Right renal pelvis (tissue), 4 donors: ENCODE measurements at regions not wholly inside any gene's neighbourhood (a gene's known extent, or its start where the extent isn't known, plus 50 kb on each side); places are given as distances from the start of the nearest gene placed in this dataset.
"Not testable (repeated sequence)": the region's sequence is repeated elsewhere in the genome, so short reads cannot be mapped to it uniquely, and the experiment has no call there.

Experiments used
- DNase-seq, 4 donors: peaks; one replicate each; pipeline ENCODE4 v3.0.0-alpha.2; 2013; ENCODE audit warnings: low read depth in 4 of 4, low spot score in 3 of 4, missing footprints in 1 of 4

DNA sequence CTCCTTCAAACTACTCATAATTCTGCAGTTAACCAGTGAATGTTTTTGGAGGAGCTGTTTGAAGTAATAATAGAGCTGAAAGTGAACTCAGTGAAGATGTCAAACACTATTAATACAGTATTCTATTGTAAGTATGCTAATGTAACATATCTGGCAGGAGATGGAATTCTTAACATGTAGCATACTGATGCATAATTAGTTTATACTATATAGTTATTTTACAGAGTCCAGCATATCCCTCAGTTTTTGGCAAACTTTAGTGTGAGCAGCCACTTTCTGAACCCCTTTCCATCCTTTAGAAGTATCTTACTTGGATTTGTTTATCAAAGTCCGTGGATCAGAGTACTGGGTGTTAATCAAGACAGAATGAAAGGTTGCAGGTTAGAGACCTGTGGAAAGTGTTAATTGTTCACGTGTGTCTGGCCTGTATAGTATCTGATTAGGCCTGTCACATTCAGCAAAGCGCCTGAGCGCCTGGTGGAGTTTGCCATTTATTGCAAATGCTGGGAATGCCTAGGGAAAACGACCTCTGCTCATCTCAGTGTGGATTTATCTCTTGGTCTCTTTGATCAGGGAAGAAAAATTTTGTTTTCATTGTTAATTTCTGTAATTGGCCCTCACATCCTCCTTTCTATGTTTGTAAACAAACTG lies 251.7 kb upstream of the MAD2L1 start:
- no peak for DNase-seq

DNA sequence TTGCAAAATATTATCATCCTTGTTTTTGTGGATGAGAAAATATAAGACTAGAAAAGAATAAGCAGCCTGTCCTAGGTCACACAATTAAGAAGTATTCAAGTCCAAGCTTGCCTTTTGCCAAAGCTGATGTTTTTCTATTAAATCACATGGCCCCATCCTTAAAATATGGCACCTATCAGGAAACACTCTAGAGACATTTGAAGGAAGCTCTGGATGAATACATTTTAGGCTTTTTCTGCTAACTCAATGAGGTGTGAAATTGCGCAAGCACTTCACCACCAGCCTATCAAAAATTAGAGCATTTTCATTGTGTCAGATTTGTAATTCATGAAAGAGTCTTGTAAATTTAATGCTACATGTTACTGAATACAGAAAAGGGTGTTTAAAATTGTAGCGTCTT lies 251.1 kb upstream of the MAD2L1 start:
- no peak for DNase-seq

DNA sequence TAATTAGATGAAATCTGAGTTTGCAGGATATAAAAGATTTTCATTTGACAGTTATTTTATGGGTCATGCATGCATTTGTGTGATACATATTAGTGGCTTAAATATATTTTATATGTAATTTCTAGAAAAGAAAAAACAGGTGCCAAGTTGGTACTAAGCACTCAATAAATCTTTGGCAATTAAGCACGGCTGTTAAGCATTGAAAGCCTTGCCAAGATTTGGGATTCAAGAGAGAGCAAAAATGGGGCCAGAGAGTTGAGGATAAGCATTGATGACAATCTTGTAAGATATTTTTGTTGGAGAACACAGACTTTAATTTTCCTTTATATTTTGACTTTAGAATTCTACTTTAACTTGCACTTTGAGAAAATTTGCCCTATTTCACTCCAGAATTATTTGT lies 249.8 kb upstream of the MAD2L1 start:
- no peak for DNase-seq

DNA sequence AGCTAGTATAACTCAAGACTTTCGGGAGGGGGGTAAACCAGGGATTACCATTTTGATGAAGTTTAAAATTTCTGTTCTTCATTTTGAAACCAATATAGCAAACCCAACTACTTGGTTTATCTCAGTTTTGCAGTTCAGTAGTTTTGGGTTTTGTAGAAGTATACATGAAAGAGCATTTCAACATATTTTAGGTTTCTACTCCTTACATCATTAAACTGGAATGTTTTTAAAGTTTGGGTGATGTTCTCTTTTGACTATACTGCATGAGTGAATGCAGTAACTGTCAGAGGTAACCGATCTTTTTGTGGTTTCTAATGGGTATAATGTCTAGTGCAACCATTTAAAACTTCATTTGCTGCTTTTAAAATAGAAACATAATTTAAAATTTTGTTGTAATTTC lies 248.3 kb upstream of the MAD2L1 start:
- DNase-seq = no peak

DNA sequence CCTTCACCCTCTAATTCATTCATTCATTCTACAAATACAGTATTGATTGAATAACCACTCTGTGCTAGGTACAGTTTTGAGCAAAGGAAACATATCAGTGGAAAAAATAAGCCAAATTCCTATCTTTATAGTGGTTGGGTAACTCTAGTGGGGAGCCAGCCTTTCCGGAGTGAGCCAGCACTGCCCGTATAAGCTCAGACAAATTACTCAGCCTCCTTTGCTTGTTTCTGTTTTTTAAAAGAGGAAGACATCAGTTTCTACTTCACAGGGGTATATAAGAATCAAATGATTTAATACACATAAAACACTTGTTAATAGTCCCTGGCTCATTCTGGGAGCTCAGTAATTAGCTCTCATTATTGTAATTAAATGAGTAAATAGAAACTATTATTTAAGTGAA lies 238.2 kb upstream of the MAD2L1 start:
- no peak for DNase-seq

GRCh38 chr4:120299631-120300030 lies 233.0 kb upstream of the MAD2L1 start:
- DNase-seq = no peak

GRCh38 chr4:120293341-120293740 lies 226.7 kb upstream of the MAD2L1 start:
- DNase-seq = no peak

GRCh38 chr4:120291541-120291940 lies 224.9 kb upstream of the MAD2L1 start:
- DNase-seq = no peak

DNA sequence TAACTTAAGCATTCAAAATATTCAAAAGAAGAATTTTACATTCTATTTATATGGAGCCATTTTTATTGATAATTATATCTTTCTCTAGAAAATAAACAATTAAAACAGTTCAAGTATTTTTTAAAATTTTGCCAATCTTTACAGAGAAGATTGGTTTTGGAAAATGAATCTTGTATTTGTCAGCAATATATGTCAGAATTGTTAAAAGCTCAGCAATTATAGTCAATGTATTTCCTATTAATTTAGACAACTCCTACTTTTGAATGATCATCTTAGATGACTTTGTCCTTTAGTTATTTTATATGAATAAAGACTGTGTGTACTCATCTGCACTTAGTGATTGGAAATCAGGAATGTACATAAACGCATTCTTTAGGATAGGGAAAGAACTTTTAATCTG lies 223.9 kb upstream of the MAD2L1 start:
- no peak for DNase-seq

GRCh38 chr4:120286813-120287212 lies 220.2 kb upstream of the MAD2L1 start:
- DNase-seq = no peak

GRCh38 chr4:120281581-120281980 lies 214.9 kb upstream of the MAD2L1 start:
- peak in 1 of 4 donors; percentile 4 for DNase-seq

DNA sequence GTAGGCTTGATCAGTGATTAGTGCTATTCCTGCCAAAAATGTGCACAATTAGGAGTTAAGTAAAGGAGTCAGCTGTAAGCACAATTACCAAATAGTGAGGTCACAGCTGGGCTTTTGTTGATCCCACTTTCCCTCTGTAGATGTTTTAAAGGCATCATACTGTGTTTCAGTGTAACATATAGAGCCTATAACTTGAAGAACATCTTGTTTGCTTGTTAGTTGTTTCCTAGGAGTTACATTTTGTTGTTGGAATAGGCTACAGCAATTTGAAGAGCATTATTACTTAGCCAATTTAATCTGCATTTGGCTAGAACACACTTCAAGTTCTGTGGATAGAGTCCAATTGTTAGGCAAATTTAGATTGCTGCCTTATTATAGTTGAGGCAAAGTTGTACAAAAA lies 210.7 kb upstream of the MAD2L1 start:
- no peak for DNase-seq

GRCh38 chr4:120266602-120267001 lies 200.0 kb upstream of the MAD2L1 start:
- no peak for DNase-seq

DNA sequence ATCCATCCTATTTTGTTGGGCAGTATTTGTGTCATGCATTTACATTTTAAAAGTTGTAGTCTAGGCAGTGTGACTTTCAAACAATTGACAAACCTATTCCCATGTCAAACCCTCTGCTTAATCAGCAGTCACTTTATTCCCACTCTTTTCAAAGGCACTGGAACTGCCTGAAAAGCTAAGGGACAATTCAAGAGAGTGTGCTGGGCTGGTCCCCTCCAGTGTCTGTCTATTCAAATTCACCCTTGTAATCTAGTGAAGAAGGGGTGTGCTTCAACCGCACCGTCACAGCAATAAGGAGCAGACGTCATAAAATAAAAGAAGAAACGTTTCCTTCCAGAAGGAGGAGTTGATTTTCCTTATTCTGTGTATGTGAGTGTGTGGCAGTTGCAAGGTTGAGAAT lies 197.0 kb upstream of the MAD2L1 start:
- no peak for DNase-seq

DNA sequence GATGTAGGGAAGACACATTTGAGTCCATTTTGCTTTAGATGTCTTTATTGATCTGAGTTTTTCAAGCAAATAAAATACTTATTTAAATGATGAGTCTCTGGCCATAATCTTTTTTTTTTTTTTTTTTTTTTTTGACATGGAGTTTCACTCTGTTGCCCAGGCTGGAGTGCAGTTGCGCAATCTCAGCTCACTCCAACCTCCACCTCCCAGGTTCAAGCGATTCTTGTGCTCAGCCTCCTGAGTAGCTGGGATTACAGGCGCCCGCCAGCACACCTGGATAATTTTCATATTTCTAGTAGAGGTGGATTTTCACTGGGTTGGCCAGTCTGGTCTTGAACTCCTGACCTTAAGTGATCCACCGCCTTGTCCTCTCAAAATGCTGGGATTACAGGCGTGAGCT lies 194.5 kb upstream of the MAD2L1 start:
- no peak for DNase-seq

DNA sequence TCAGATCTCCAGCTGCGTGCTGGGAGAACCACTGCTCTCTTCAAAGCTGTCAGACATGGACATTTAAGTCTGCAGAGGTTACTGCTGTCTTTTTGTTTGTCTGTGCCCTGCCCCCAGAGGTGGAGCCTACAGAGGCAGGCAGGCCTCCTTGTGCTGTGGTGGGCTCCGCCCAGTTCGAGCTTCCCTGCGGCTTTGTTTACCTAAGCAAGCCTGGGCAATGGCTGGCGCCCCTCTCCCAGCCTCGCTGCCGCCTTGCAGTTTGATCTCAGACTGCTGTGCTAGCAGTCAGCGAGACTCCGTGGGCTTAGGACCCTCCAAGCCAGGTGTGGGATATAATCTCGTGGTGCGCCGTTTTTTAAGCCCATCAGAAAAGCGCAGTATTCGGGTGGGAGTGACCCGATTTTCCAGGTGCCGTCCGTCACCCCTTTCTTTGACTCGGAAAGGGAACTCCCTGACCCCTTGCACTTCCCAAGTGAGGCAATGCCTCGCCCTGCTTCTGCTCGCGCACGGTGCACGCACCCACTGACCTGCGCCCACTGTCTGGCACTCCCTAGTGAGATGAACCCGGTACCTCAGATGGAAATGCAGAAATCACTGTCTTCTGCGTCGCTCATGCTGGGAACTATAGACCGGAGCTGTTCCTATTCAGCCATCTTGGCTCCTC lies 189.6 kb upstream of the MAD2L1 start:
- not testable (repeated sequence) for DNase-seq

DNA sequence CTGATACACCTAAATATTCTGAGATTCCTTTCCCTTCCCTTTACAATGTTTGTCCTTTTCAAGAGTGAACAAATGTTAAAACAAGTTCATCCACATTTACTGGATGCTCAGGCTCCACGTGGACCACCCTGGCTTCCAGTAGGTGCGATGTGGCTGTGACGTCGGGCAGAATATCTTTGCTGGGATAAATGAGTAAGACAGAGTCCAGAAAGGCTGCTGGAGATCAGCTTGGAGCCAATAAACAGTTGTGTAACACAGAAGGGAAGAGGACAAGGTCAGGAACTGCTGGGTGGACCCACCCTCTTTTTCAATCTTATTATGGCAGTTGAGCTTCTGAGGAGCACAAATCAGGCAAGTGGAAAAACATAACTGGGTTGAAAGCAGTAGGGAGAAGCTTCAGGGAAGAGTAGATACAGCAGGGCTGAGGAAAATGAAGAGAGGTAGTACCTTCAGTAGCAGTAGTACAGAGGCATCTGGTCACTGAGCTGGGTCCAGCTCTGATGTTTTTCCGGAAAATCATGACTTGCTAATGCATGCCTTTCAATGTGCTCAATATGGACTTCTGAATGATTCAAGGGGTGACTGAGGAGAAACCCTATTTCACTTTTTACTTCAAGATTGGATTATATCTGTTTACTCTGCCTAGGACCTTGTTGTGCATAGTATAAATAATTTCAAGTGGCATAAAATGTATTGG lies 171.8 kb upstream of the MAD2L1 start:
- no peak for DNase-seq

DNA sequence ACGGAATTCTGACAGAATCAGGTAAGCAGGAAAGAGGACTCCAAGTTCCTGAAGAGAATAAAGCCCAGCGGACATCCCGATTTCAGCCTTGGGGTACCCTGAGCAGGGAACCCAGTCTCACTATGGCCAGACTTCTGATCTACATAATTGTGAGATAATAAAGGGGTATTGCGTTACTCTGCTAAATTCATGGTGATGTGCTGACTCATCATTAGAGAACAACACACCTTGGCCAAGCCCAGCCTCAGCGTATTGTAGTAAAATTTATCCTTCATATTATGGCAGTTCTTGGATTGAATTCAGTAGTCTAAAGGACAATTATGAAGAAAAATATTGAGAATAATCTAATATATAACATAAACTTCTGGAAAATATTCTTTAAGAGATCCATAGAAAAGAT lies 170.2 kb upstream of the MAD2L1 start:
- no peak for DNase-seq

DNA sequence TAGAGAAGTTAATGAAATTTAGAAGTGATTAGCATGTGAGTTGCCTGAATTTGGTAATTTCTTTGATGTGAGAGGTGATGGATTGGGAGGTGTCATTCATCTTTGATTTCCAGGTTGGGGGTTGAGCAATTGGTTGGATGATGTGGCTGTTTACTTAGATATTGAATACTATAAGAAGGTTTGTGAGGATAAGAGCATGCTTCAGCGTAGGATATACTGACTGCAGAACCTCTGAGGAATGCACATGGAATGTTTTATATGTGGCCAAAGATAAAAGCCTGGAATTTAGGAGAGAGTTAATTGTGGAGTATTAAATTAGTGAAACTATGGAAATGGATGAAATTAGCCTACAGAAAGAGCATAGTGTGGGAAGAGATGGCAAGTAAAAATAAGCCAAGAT lies 165.4 kb upstream of the MAD2L1 start:
- no peak for DNase-seq

DNA sequence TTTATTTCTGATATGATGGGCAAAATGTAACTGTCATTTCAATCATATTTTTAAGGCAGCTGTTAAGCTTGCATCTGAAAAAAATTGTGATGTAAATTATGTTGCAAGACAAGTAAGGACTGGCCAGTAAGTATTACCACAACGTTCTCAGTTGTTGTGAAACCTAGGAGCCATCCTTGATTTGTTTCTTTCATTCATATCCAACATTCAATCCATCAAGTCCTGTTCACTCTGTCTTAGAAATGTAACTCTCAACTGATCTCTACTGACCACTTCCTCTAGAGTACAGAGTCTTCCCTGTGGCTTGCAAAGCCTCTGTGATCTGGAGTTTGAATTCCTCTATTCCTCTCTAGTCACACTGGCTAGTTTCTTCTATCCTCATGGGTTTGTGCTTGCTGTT lies 161.4 kb upstream of the MAD2L1 start:
- no peak for DNase-seq

- no peak for DNase-seq
Observed at GRCh38 chr4:120227554-120227953, 160.9 kb upstream of the MAD2L1 start.

- DNase-seq = no peak
Observed at GRCh38 chr4:120225527-120225926, 158.9 kb upstream of the MAD2L1 start.
